WTC11 (cell line): ENCODE measurements at regions not wholly inside any gene's neighbourhood (a gene's known extent, or its start where the extent isn't known, plus 50 kb on each side); places are given as distances from the start of the nearest gene placed in this dataset.

Experiments used
- ATAC-seq: fragments of 200-7000 bp; cut with Tn5 transposase; 2 replicates; pipeline ENCODE4 v1.10.0; 2021; ENCODE audit warnings: mild to moderate bottlenecking, moderate library complexity
- CTCF ChIA-PET: fragments of 300-600 bp; sonication (Branson Sonifier 250); formaldehyde crosslinking; loops from one replicate; lab custom pipeline; 2021; ENCODE audit warnings: antibody characterized with exemption; lab: Charles Lee
- POLR2A ChIA-PET: fragments of 350-600 bp; sonication (Branson Sonifier 250); formaldehyde crosslinking; loops from one replicate; lab custom pipeline; 2021; ENCODE audit warnings: antibody characterized with exemption; lab: Charles Lee
- DNase-seq: peaks from one replicate; pipeline ENCODE4 v3.0.0; 2021; ENCODE audit warnings: low spot score
- H3K27ac Mint-ChIP-seq: 2 replicates; pipeline ENCODE4 v1.8.0; 2021; ENCODE audit warnings: mixed read lengths
- H3K27me3 Mint-ChIP-seq: 2 replicates; pipeline ENCODE4 v1.8.0; 2021; ENCODE audit warnings: low read depth, mild to moderate bottlenecking, moderate library complexity, mixed read lengths
- H3K36me3 Mint-ChIP-seq: 2 replicates; pipeline ENCODE4 v1.8.0; 2021; ENCODE audit warnings: mixed read lengths
- H3K4me1 Mint-ChIP-seq: 2 replicates; pipeline ENCODE4 v1.8.0; 2022; ENCODE audit warnings: mixed read lengths
- H3K4me3 Mint-ChIP-seq: 2 replicates; pipeline ENCODE4 v1.8.0; 2021; ENCODE audit warnings: mild to moderate bottlenecking, moderate library complexity, mixed read lengths
- H3K9me3 Mint-ChIP-seq: 2 replicates; pipeline ENCODE4 v1.8.0; 2021; ENCODE audit warnings: mixed read lengths
- CREB1 ChIP-seq: sonication (generic); formaldehyde crosslinking; IDR thresholded peaks from 2 replicates; pipeline ENCODE4 v1.8.0; 2023; ENCODE audit warnings: mild to moderate bottlenecking, missing genetic modification reagents
- ESRRA ChIP-seq: sonication (generic); formaldehyde crosslinking; IDR thresholded peaks from 2 replicates; pipeline ENCODE4 v1.8.1; 2022; ENCODE audit warnings: mild to moderate bottlenecking, missing genetic modification reagents, borderline replicate concordance
- FOXJ3 ChIP-seq: sonication (generic); formaldehyde crosslinking; IDR thresholded peaks from 2 replicates; pipeline ENCODE4 v1.9.0; 2021; ENCODE audit warnings: missing genetic modification reagents, mild to moderate bottlenecking, borderline replicate concordance
- NFE2L1 ChIP-seq: sonication (generic); formaldehyde crosslinking; IDR thresholded peaks from 2 replicates; pipeline ENCODE4 v1.8.1; 2023; ENCODE audit warnings: missing genetic modification reagents
- NR2C2 ChIP-seq: sonication (generic); formaldehyde crosslinking; IDR thresholded peaks from 2 replicates; pipeline ENCODE4 v1.8.0; 2022; ENCODE audit warnings: mild to moderate bottlenecking, missing genetic modification reagents
- SMAD3 ChIP-seq: sonication (generic); formaldehyde crosslinking; IDR thresholded peaks from 2 replicates; pipeline ENCODE4 v1.8.0; 2022; ENCODE audit warnings: missing genetic modification reagents, mild to moderate bottlenecking, borderline replicate concordance
- TP53 ChIP-seq: sonication (generic); formaldehyde crosslinking; IDR thresholded peaks from 2 replicates; pipeline ENCODE4 v1.8.1; 2023; ENCODE audit warnings: mild to moderate bottlenecking, missing genetic modification reagents
- ZNF138 ChIP-seq: sonication (generic); formaldehyde crosslinking; conservative IDR thresholded peaks from 2 replicates; pipeline ENCODE4 v1.8.1; 2022; ENCODE audit warnings: mild to moderate bottlenecking, moderate library complexity, missing genetic modification reagents
- ZNF232 ChIP-seq: sonication (generic); formaldehyde crosslinking; IDR thresholded peaks from 2 replicates; pipeline ENCODE4 v1.8.0; 2022; ENCODE audit warnings: mild to moderate bottlenecking, missing genetic modification reagents
- ZNF396 ChIP-seq: fragments of 250-450 bp; sonication (Bioruptor Pico); IDR thresholded peaks from 2 replicates; pipeline ENCODE4 v1.8.0; 2021; ENCODE audit warnings: mild to moderate bottlenecking, moderate library complexity, borderline replicate concordance
- TF ChIP-seq, protein P1 (sequence below): sonication (generic); formaldehyde crosslinking; IDR thresholded peaks from 2 replicates; pipeline ENCODE4 v1.8.1; 2023; ENCODE audit warnings: mild to moderate bottlenecking, moderate library complexity, missing genetic modification reagents
- TF ChIP-seq, protein P2 (sequence below): fragments of 250-450 bp; sonication (Bioruptor Pico); IDR thresholded peaks from 2 replicates; pipeline ENCODE4 v1.8.0; 2021; ENCODE audit warnings: mild to moderate bottlenecking
- TF ChIP-seq, protein P3 (sequence below): sonication (generic); formaldehyde crosslinking; IDR thresholded peaks from 2 replicates; pipeline ENCODE4 v1.8.0; 2022; ENCODE audit warnings: mild to moderate bottlenecking, missing genetic modification reagents
- TF ChIP-seq, protein P4 (sequence below): sonication (generic); formaldehyde crosslinking; IDR thresholded peaks from 2 replicates; pipeline ENCODE4 v1.8.1; 2023; ENCODE audit warnings: mild to moderate bottlenecking, missing genetic modification reagents, borderline replicate concordance
- TF ChIP-seq, protein P5 (sequence below): sonication (generic); formaldehyde crosslinking; conservative IDR thresholded peaks from 2 replicates; pipeline ENCODE4 v1.8.1; 2023; ENCODE audit warnings: mild to moderate bottlenecking, low read depth, missing genetic modification reagents, moderate library complexity
- TF ChIP-seq, protein P6 (sequence below): sonication (generic); formaldehyde crosslinking; IDR thresholded peaks from 2 replicates; pipeline ENCODE4 v1.8.0; 2022; ENCODE audit warnings: mild to moderate bottlenecking, missing genetic modification reagents

DNA sequence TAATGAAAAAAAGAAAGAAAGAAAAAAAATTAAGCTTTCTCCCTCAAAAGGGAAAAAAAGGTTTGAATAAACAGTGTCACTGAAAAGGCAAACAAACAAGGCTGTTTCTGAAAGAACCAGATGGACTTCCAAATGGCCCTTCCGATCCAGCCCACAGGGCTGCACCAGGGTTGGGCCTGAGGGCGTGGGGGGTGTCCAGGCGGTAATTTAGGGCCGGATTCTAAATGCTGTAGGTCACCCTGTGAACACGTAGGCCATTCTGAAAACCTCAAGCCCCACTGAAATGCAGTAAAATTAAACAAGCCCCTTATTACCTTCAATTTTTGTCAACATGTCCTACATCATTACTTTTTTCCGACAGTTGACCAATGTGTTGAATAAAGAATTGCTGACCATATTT lies 132.1 kb downstream of the HSD17B3 start (continued):
- TF ChIP-seq, protein P1, sequence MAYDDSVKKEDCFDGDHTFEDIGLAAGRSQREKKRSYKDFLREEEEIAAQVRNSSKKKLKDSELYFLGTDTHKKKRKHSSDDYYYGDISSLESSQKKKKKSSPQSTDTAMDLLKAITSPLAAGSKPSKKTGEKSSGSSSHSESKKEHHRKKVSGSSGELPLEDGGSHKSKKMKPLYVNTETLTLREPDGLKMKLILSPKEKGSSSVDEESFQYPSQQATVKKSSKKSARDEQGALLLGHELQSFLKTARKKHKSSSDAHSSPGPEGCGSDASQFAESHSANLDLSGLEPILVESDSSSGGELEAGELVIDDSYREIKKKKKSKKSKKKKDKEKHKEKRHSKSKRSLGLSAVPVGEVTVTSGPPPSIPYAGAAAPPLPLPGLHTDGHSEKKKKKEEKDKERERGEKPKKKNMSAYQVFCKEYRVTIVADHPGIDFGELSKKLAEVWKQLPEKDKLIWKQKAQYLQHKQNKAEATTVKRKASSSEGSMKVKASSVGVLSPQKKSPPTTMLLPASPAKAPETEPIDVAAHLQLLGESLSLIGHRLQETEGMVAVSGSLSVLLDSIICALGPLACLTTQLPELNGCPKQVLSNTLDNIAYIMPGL (CRISPR knock-in tag): no peak
- TF ChIP-seq, protein P2, sequence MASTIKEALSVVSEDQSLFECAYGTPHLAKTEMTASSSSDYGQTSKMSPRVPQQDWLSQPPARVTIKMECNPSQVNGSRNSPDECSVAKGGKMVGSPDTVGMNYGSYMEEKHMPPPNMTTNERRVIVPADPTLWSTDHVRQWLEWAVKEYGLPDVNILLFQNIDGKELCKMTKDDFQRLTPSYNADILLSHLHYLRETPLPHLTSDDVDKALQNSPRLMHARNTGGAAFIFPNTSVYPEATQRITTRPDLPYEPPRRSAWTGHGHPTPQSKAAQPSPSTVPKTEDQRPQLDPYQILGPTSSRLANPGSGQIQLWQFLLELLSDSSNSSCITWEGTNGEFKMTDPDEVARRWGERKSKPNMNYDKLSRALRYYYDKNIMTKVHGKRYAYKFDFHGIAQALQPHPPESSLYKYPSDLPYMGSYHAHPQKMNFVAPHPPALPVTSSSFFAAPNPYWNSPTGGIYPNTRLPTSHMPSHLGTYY (CRISPR knock-in tag): no peak

DNA sequence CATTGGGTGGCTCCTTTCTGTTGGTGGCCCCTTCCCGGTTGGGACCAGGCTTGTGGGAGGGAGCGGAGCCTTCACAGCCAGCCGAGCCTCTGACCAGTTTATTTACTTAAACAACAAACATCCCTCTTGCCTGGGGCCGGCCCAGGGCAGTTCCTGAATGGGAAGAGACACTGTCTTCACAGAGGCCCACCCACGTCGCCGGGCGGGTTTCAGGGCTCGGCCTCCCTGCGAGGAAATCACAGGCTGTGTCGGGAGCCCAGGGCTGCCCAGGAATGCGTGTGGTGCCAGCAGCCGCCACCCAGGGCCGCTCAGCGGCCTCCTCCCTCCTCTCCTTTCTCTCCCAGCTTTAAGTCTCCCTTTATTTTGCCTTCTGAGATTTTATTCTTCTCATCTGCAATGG lies 132.5 kb downstream of the HSD17B3 start:
- Mint-ChIP-seq H3K36me3 (no peaks in the 10 kb centered on the region), H3K4me3 (peak overlapping the region; percentile 30; the same call in 1 of the 2 replicates), H3K9me3 (no peaks in the 10 kb centered on the region), H3K27me3 (no peaks in the 10 kb centered on the region), H3K4me1 (peaks cover 21% of the 10 kb centered on the region), H3K27ac (0 out of 2 replicates have a peak overlapping the region, but pooled peaks have one; percentile 41)
- ChIA-PET POLR2A (no interaction called here), CTCF (interaction anchor here (0.9 kb wide), 1 partner anchor 48 kb away, joined by 4 read pairs; no protein-coding TSS in a partner anchor)
- peak; percentile 85 for ATAC-seq
- DNase-seq: peak; percentile 84
- TF ChIP-seq ZNF232 (CRISPR knock-in tag) (no peak), TP53 (CRISPR knock-in tag) (no peak)
- TF ChIP-seq, protein P3, sequence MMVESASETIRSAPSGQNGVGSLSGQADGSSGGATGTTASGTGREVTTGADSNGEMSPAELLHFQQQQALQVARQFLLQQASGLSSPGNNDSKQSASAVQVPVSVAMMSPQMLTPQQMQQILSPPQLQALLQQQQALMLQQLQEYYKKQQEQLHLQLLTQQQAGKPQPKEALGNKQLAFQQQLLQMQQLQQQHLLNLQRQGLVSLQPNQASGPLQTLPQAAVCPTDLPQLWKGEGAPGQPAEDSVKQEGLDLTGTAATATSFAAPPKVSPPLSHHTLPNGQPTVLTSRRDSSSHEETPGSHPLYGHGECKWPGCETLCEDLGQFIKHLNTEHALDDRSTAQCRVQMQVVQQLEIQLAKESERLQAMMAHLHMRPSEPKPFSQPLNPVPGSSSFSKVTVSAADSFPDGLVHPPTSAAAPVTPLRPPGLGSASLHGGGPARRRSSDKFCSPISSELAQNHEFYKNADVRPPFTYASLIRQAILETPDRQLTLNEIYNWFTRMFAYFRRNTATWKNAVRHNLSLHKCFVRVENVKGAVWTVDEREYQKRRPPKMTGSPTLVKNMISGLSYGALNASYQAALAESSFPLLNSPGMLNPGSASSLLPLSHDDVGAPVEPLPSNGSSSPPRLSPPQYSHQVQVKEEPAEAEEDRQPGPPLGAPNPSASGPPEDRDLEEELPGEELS (CRISPR knock-in tag): 0 out of 2 replicates have a peak, but pooled peaks have one; percentile 46

DNA sequence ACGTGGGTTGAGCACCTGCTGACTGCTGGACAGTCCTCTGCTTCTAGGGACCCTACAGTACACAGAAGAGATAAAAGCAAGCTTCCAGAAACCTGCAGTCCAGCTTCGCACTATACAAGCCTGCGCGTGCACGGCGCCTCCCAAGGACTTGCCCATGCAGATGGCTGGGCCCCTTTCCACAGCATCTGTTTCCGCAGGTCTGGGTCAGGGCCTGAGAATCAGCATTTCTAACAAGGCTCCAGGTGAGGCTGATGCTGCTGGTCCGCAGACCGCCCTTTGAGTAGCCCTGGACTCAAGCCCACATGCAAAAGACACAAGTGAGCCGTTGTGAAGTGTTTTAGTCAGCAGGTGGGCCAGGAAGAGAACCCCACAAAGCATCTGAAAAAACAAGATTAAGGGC lies 133.1 kb downstream of the HSD17B3 start:
- TF ChIP-seq ZNF396 (CRISPR knock-in tag): no peak
- ChIA-PET CTCF (no interaction called here), POLR2A (no interaction called here)
- H3K9me3 Mint-ChIP-seq: 0 out of 2 replicates have a peak, but pooled peaks cover 2% of the 10 kb centered on the region
- H3K36me3 Mint-ChIP-seq: no peaks in the 10 kb centered on the region
- no peak for DNase-seq
- no peak for ATAC-seq
- peak overlapping the region; percentile 24; the same call in 1 of the 2 replicates for H3K4me3 Mint-ChIP-seq
- H3K4me1 Mint-ChIP-seq: peaks cover 21% of the 10 kb centered on the region
- H3K27me3 Mint-ChIP-seq: no peaks in the 10 kb centered on the region
- 0 out of 2 replicates have a peak overlapping the region, but pooled peaks have one; percentile 41 for H3K27ac Mint-ChIP-seq

DNA sequence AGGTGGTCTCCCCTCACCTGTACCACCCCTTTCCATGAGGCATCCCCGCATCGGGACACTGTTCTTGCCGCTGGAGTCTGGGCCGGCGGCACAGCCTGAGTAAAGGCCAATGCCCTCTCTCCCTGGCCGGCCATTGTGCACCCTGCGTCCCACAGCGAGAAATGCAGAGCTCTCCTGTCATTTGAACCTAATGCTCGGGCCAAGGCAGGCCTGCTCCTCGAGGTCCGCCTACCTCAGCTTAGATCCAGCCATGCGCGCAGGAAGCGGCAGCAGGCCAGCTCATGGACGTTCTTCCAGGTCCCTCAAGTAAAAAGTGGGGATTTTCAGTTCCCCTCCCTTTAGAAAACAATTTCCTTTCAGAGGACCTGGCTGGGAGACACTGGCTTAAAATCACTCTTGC lies 135.0 kb downstream of the HSD17B3 start:
- no peak for TF ChIP-seq SMAD3 (CRISPR knock-in tag)
- TF ChIP-seq NFE2L1 (CRISPR knock-in tag): no peak
- no peak for TF ChIP-seq ZNF138
- no peak for TF ChIP-seq NR2C2
- TF ChIP-seq CREB1: no peak
- TF ChIP-seq, protein P4, sequence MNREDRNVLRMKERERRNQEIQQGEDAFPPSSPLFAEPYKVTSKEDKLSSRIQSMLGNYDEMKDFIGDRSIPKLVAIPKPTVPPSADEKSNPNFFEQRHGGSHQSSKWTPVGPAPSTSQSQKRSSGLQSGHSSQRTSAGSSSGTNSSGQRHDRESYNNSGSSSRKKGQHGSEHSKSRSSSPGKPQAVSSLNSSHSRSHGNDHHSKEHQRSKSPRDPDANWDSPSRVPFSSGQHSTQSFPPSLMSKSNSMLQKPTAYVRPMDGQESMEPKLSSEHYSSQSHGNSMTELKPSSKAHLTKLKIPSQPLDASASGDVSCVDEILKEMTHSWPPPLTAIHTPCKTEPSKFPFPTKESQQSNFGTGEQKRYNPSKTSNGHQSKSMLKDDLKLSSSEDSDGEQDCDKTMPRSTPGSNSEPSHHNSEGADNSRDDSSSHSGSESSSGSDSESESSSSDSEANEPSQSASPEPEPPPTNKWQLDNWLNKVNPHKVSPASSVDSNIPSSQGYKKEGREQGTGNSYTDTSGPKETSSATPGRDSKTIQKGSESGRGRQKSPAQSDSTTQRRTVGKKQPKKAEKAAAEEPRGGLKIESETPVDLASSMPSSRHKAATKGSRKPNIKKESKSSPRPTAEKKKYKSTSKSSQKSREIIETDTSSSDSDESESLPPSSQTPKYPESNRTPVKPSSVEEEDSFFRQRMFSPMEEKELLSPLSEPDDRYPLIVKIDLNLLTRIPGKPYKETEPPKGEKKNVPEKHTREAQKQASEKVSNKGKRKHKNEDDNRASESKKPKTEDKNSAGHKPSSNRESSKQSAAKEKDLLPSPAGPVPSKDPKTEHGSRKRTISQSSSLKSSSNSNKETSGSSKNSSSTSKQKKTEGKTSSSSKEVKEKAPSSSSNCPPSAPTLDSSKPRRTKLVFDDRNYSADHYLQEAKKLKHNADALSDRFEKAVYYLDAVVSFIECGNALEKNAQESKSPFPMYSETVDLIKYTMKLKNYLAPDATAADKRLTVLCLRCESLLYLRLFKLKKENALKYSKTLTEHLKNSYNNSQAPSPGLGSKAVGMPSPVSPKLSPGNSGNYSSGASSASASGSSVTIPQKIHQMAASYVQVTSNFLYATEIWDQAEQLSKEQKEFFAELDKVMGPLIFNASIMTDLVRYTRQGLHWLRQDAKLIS (CRISPR knock-in tag): no peak
- no peak for TF ChIP-seq ESRRA (CRISPR knock-in tag)
- TF ChIP-seq, protein P5, sequence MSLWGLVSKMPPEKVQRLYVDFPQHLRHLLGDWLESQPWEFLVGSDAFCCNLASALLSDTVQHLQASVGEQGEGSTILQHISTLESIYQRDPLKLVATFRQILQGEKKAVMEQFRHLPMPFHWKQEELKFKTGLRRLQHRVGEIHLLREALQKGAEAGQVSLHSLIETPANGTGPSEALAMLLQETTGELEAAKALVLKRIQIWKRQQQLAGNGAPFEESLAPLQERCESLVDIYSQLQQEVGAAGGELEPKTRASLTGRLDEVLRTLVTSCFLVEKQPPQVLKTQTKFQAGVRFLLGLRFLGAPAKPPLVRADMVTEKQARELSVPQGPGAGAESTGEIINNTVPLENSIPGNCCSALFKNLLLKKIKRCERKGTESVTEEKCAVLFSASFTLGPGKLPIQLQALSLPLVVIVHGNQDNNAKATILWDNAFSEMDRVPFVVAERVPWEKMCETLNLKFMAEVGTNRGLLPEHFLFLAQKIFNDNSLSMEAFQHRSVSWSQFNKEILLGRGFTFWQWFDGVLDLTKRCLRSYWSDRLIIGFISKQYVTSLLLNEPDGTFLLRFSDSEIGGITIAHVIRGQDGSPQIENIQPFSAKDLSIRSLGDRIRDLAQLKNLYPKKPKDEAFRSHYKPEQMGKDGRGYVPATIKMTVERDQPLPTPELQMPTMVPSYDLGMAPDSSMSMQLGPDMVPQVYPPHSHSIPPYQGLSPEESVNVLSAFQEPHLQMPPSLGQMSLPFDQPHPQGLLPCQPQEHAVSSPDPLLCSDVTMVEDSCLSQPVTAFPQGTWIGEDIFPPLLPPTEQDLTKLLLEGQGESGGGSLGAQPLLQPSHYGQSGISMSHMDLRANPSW: no peak
- TF ChIP-seq FOXJ3: no peak
- TF ChIP-seq, protein P6, sequence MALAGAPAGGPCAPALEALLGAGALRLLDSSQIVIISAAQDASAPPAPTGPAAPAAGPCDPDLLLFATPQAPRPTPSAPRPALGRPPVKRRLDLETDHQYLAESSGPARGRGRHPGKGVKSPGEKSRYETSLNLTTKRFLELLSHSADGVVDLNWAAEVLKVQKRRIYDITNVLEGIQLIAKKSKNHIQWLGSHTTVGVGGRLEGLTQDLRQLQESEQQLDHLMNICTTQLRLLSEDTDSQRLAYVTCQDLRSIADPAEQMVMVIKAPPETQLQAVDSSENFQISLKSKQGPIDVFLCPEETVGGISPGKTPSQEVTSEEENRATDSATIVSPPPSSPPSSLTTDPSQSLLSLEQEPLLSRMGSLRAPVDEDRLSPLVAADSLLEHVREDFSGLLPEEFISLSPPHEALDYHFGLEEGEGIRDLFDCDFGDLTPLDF (CRISPR knock-in tag): no peak
- TF ChIP-seq, all 79 proteins: peak for 0
- Mint-ChIP-seq H3K9me3 (0 out of 2 replicates have a peak, but pooled peaks cover 2% of the 10 kb centered on the region), H3K4me1 (peaks cover 21% of the 10 kb centered on the region), H3K36me3 (no peaks in the 10 kb centered on the region), H3K27ac (no peak overlapping the region), H3K27me3 (no peaks in the 10 kb centered on the region; the same call in 1 of the 2 replicates), H3K4me3 (no peak overlapping the region)
- ChIA-PET CTCF (no interaction called here), POLR2A (no interaction called here)
- ATAC-seq: no peak
- DNase-seq: no peak
